ENCODE measurements at regions not wholly inside any gene's neighbourhood (a gene's known extent, or its start where the extent isn't known, plus 50 kb on each side); places are given as distances from the start of the nearest gene placed in this dataset.

DNA sequence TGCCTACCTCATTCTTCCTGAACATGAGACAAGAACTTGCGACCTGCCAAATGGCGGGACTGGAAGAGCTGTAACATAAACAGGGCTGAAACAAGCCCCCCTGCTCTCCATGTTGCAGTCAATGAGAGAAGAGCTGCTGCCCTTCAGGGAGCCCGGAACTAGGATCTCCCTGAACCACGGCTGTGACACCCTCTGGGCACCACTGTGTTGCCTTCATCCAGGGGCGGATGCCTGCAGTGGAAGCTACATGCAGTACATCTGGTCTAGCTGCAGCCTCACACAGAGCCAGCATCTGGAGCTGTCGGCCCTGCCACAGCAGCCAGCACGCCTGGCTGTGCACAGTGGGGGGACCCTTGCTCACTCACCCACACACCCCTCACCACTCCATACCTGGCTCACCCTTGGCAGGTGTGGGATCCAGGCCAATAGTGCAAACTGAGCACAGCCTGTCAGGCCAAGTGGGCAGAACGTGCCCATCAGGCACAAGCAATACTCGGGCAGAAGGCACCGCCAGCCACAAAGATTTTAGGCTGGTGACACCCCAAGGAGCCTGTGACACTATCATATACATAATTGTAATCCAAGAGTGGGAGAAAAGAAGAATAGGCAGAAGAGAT, 451.3 kb downstream of the HTR1B start:
- TF ChIP-seq POLR2A (IDR thresholded peaks at IDR 0.05): no peak
- TF ChIP-seq, protein P1, sequence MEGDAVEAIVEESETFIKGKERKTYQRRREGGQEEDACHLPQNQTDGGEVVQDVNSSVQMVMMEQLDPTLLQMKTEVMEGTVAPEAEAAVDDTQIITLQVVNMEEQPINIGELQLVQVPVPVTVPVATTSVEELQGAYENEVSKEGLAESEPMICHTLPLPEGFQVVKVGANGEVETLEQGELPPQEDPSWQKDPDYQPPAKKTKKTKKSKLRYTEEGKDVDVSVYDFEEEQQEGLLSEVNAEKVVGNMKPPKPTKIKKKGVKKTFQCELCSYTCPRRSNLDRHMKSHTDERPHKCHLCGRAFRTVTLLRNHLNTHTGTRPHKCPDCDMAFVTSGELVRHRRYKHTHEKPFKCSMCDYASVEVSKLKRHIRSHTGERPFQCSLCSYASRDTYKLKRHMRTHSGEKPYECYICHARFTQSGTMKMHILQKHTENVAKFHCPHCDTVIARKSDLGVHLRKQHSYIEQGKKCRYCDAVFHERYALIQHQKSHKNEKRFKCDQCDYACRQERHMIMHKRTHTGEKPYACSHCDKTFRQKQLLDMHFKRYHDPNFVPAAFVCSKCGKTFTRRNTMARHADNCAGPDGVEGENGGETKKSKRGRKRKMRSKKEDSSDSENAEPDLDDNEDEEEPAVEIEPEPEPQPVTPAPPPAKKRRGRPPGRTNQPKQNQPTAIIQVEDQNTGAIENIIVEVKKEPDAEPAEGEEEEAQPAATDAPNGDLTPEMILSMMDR (IDR thresholded peaks at IDR 0.05): no peak
- no peak for TF ChIP-seq EP300 (IDR thresholded peaks at IDR 0.05)
